ENCODE measurements at regions not wholly inside any gene's neighbourhood (a gene's known extent, or its start where the extent isn't known, plus 50 kb on each side); places are given as distances from the start of the nearest gene placed in this dataset.

GRCh38 chr4:4914059-4914820, 54.8 kb downstream of the MSX1 start:
- no peak for TF ChIP-seq POLR2A (IDR thresholded peaks at IDR 0.05)
- TF ChIP-seq, protein P1, sequence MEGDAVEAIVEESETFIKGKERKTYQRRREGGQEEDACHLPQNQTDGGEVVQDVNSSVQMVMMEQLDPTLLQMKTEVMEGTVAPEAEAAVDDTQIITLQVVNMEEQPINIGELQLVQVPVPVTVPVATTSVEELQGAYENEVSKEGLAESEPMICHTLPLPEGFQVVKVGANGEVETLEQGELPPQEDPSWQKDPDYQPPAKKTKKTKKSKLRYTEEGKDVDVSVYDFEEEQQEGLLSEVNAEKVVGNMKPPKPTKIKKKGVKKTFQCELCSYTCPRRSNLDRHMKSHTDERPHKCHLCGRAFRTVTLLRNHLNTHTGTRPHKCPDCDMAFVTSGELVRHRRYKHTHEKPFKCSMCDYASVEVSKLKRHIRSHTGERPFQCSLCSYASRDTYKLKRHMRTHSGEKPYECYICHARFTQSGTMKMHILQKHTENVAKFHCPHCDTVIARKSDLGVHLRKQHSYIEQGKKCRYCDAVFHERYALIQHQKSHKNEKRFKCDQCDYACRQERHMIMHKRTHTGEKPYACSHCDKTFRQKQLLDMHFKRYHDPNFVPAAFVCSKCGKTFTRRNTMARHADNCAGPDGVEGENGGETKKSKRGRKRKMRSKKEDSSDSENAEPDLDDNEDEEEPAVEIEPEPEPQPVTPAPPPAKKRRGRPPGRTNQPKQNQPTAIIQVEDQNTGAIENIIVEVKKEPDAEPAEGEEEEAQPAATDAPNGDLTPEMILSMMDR (IDR thresholded peaks at IDR 0.05) = no peak
